Activated T-cell treated with anti-CD3 and anti-CD28 coated beads, Interleukin-2, amount 50 U/mL, for 1 hour (primary cell): ENCODE measurements at regions not wholly inside any gene's neighbourhood (a gene's known extent, or its start where the extent isn't known, plus 50 kb on each side); places are given as distances from the start of the nearest gene placed in this dataset.
"Not testable (repeated sequence)": the region's sequence is repeated elsewhere in the genome, so short reads cannot be mapped to it uniquely, and the experiment has no call there.

ENCODE experiments used
- DNase-seq: peaks from one replicate; pipeline ENCODE4 v3.0.0-alpha.2; 2020

- no peak for DNase-seq
Measured at GRCh38 chr5:157959370-157959769, 100.4 kb upstream of the CLINT1 start.

DNA sequence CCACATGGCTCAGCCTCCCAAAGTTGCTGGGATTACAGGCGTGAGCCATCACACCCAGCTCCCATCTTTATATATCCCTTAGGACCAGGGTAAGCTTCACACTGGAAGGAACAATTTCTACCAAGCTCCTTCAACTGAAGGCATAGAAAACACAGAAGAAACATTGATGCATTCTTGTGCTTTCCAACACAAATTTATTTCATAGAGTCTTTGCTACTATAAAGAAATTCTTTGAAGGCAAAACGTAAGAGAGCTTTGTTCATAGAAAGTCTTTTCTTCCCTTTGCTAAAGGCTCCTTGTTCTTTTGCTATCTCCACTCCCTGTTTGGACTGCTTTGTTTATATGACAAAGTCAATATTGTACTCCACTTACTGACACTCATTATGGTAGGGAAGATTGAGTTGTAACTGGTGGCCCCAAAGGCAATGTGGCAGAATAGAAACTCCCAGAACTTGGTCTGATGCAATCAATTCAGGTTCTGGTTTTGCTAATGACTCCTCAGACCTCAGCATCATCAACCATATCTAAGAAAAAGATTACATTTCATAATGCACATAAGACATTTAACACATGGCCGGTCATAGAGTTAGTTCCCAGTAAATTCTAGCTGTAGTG is 97.4 kb upstream of the CLINT1 start:
- no peak for DNase-seq

DNA sequence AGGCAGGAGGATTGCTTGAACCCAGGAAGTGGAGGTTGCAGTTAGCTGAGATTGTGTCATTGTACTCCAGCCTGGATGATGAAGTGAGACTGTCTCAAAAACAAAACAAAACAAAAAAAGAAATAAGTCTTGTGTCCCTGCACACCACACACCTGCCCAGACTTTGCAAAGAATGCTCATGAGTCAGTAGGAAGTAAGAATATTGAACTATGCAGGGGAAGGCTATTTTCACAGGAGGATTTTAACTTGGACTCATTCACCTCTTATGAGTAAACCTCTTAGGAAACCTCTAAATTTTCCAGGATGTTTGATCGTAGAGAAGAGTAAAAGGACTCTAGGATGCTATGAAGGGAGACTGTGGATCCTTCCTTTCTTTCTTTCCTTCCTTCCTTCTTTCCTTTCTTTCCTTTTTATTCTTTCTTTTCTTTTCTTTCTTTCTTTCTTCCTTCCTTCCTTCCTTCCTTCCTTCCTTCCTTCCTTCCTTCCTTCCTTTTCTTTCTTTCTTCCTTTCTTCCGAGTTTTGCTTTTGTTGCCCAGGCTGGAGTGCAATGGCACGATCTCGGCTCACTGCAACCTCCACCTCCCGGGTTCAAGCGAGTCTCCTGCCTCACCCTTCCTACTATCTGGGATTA is 96.7 kb upstream of the CLINT1 start:
- no peak for DNase-seq

GRCh38 chr5:157952374-157952685 is 93.4 kb upstream of the CLINT1 start:
- DNase-seq: no peak

DNA sequence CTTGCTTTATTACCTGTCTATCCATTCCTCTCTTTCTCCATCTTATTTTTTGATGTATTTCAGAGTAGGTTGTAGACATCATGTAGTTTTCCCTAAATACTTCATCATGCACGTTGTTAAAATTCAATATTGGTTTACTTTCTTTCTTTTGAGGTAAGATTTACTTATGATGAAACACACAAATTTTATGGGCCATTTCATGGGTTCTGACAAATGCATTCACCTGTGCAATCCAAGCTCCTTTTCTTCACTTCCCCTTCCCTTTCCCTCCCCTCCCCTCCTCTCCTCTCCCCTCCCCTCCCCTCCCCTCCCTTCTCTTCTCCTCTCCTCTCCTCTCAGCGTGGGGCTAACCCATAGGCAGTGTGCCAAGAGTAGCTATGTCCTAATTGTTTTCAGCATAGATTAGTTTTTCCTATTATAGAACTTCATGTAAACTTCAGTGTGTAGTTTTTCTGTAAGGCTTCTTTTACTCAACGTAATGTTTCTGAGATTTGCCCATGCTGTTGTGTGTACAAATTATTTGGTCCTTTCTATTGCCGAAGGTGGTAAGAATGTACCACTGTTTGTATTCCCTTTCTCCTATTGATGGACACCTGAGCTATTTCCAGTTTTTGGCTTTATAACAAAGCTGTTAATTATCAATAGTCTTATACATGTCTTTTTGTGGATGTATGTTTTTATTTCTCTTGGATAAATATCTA is 92.9 kb upstream of the CLINT1 start:
- DNase-seq: no peak

DNA sequence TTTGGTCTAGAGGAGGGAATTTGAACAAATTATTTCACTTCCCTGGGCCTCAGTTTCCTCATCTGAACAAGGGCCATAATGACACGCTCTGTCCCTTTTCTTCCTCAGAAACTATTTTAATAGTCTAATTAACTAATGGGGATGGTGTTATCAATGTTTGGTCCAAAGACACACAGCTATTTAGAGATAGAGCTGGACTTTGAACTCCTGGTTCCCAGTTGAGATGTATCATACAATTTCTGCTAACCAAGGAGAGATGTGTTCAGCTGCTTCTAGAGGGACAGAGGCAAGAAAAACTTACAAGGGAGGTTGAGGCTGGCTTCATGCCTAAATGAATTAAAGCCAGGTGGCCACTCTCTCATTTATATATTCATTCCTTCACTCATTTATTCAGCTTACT is 90.6 kb upstream of the CLINT1 start:
- no peak for DNase-seq

- DNase-seq: peak; percentile 71
Measured at GRCh38 chr5:157948738-157949410, 89.9 kb upstream of the CLINT1 start.

GRCh38 chr5:157947156-157947555 is 88.2 kb upstream of the CLINT1 start:
- no peak for DNase-seq

- DNase-seq: not testable (repeated sequence)
Measured at GRCh38 chr5:157945822-157946221, 86.9 kb upstream of the CLINT1 start.

DNA sequence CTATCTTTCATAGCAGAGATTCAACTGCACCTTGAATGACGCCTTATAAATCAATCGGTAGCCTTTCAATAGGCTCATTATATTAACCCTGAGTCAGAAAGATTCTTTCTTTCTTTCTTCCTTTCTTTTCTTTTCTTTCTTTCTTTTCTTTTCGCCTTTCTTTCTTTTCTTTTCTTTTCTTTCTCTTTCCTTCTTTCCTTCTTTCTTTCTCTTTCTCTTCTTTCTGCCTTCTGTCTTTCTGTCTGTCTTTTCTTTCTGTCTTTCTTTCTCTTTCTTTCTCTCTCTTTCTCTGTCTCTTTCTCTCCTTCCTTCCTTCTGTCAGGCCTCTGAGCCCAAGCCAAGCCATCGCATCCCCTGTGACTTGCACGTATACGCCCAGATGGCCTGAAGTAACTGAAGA is 86.0 kb upstream of the CLINT1 start:
- DNase-seq: no peak

GRCh38 chr5:157944077-157944633 is 85.2 kb upstream of the CLINT1 start:
- no peak for DNase-seq

- DNase-seq: no peak
Measured at GRCh38 chr5:157942595-157942994, 83.7 kb upstream of the CLINT1 start.

DNA sequence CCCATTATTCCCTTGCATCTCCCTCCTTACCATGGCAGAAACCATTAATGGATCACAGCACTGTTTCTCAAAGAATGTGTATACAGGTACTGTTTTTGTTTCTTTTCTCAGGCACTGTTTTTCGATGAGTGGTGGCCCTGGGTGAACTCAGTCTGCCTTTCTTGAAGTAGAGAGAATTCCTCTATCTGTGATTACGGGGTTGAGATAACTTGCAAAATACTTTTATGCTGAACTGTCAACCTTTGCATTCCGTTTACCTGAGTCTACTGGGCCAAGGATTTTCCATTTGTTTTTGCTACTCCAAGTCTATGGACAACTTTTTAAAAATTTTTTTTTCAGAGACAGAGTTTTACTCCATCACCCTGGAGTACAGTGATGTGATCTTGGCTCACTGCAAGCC is 82.7 kb upstream of the CLINT1 start:
- no peak for DNase-seq

GRCh38 chr5:157938101-157938500 is 79.2 kb upstream of the CLINT1 start:
- DNase-seq: not testable (repeated sequence)

DNA sequence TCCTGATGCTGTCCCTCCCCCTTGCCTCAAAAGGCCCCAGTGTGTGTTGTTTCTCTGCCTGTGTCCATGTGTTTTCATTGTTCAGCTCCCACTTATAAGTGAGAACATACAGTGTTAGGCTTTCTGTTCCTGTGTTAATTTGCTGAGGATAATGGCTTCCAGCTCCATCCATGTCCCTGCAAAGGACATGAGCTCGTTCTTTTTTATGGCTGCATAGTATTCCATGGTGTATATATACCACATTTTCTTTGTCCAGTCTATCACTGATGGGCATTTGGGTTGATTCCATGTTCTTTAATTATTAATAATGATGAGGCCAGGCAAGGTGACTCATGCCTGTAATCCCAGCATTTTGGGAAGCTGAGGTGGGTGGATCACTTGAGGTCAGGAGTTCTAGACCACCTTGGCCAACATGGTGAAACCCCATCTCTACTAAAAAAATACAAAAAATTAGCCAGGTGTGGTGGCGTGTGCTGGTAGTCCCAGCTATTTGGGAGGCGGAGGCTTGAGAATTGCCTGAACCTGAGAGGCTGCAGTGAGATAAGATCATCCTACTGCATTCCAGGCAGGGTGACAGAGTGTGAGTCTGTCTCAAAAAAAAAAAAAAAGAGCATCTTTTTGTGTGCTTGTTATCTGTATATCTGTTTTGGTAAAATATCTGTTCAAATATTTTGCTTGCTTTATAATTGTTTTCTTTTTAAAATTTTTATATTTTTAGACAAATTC is 78.0 kb upstream of the CLINT1 start:
- DNase-seq: not testable (repeated sequence)

DNA sequence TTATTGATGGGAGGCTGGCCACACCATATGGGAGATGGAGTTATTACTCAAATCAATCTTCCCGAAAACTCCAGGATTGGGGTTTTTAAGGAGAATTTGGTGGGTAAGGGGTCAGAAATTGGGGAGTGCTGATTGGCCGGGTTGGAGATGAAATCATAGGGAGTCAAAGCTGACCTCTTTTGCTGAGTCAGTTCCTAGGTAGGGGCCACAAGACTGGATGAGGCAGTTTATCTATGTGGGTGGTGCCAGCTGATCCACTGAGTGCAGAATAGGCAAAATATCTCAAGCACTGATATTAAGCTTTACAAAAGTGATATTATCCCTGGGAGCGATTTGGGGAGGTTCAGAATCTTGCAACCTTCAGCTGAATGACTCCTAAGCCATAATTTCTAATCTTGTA is 75.7 kb upstream of the CLINT1 start:
- DNase-seq: no peak

DNA sequence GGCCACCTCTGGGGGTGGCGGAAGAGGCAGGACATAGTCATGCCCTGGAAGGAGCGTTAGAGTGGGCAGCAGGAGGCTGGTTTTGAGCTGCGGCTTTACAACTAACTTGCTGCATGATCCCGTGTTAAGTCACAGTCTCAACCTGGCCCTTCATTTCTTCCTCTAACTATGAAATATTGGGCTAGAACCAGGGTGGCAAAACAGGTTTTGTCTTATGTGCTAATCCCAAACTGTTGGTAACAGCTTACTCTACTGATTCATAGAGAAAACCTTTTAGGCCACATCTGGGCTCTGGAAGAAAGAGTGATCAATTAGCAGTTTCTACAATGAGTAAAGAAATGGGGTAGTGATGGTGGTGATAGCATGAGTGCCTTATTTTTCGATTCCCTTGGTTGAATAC is 74.1 kb upstream of the CLINT1 start:
- DNase-seq: no peak

DNA sequence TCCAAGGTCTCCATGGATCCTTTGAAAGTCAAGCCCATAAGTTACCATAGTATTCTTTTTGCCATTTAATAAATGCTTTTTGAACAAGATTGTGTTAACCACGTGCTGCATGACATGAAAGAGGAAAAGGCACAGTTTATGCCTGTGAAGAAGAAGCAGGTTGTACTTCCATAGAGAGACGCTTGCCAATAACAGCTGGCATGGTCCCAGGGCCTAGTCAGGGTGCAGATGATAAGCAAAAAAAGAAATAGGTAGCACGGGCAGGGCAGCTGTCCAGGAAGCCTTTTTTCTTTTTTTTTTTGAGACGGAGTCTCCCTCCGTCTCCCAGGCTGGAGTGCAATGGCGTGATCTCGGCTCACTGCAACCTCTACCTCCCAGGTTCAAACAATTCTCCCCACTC is 71.8 kb upstream of the CLINT1 start:
- DNase-seq: no peak

GRCh38 chr5:157926977-157927376 is 68.0 kb upstream of the CLINT1 start:
- no peak for DNase-seq

DNA sequence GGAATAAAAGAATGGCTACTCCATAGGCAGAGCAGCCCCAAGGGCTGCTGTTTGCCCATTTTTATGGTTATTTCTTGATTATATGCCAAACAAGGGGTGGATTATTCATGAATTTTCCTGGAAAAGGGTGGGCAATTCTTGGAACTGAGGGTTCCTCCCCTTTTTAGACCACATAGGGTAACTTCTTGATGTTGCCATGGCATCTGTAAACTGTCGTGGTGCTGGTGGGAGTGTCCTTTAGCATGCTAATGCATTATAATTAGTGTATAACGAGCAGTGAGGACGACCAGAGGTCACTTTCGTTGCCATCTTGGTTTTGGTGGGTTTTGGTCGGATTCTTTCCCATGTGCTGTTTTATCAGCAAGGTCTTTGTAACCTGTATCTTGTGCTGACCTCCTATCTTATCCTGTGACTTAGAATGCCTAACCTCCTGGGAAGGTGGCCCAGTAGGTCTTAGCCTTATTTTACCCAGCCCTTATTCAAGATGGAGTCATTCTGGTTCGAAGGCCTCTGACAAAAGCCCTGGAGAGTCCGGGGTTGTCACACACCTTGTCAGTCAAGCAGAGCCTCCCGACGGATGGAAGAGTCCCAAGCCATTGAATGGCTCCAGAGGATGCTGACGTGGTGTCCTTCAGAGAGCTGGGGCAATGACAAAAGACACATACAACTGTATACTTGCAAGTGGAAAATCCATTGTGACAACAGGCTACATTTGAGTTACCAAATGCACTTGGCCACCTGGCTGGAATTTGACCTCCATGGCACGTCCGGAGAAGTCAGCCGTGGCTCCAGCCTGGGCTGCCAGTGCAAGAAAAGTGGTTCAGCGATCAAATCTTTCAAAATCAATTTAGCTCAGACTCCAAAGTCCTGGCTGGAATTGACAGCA is 67.1 kb upstream of the CLINT1 start:
- no peak for DNase-seq

GRCh38 chr5:157924931-157925729 is 66.2 kb upstream of the CLINT1 start:
- DNase-seq: no peak
